Skeletal muscle cell (primary cell): ENCODE measurements at regions not wholly inside any gene's neighbourhood (a gene's known extent, or its start where the extent isn't known, plus 50 kb on each side); places are given as distances from the start of the nearest gene placed in this dataset.

ENCODE experiments used
- DNase-seq: peaks from one replicate; pipeline ENCODE4 v3.0.0-alpha.2; 2010; ENCODE audit warnings: low read depth
- H3K4me3 ChIP-seq: 2 replicates; pipeline ENCODE4 v1.5.1; 2011; ENCODE audit warnings: low read depth, mild to moderate bottlenecking, control low read depth, low read length, moderate library complexity

DNA sequence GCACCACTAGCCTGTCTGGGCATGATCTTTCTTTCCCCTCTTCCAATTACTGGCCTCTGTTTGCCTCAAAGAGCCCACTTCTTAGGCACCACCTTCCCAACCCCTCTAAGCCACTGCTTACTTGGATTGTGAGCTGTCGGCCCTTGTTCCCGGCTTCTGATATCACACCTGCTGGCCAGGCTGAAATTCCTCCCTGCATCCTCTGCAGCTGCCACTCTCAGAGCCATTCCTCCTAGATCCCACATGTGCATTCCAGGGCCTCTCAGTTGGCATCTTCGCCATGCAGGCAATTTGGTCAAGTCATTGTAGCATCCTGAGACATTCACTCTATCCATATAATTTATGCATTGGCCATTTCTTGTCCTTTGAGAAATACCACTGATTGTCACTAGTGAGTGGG is 135.9 kb downstream of the OLIG3 start:
- H3K4me3 ChIP-seq, result no peak overlapping the region
- no peak for DNase-seq

DNA sequence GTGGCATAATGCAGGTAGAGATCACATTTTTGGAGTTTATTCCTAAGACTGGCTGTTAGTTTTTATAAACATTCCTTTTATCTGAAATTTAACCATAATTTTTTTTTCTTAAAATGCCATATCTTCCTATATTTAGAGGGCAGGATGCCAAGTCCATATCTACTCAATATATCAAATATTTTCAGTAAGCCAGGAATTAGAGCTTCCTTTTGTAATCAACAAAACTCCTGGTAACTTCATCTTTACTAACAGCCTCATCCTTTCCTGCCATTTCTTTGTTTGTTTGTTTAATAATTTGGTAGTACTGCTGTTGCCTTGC is 136.3 kb downstream of the OLIG3 start:
- no peak overlapping the region for H3K4me3 ChIP-seq
- no peak for DNase-seq

DNA sequence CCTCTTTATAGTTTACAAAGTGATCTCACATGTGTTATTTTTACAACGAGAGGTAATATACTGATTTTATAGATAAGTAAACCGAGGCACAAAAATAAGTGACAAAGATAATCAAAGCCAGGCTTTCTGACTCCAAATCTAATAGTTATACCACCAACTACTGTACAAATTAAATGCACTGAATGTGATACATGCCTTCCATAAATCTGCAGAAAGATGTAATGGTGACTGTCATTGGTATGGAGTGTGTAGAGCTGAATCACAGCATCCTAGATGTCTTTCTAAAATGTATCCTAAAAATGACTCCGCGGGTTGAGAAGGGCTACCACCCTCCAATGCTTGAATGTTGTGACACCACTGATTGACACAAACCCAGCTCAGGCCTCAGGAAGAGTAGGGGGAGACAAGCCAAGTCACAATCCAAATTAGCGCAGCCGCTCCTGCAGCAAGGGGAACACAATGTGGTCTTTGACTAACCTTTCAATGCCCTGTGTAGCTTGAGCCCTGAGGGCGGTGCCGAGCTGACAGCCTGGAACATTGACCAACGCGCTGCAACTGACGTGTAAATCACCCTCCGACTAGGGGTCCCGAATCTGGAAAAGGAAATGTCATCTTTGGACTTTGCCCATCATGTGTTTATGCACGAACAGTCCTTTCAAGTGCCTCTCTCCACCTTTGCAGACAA is 136.8 kb downstream of the OLIG3 start:
- no peak overlapping the region for H3K4me3 ChIP-seq
- no peak for DNase-seq

DNA sequence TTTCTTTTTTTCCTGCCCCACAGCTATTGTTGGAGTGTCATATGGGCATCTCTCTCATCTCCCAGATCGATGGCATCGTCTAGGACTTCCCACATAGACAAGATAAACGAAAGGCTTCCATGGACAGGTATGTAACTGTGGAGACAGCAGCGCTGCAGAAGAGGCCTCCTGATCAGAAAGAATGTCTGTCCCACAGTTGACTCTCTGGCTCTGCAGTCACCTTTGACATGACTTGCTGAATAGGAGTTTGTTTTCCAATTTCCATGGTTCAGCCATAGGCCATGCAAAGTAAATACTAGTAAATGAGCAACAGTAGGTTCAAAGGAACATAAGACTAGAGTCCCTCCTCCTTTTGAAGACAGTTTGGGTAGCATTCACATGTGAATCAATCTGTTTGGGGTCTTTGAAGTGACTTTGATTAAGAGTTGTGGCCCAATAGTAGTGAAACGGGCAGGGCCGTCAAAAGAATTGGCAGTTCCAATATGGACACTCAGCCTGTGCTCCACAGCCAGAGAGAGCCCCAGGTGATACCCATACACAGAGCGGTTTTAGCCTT is 134.7 kb upstream of the IFNGR1 start:
- no peak overlapping the region for H3K4me3 ChIP-seq
- no peak for DNase-seq

DNA sequence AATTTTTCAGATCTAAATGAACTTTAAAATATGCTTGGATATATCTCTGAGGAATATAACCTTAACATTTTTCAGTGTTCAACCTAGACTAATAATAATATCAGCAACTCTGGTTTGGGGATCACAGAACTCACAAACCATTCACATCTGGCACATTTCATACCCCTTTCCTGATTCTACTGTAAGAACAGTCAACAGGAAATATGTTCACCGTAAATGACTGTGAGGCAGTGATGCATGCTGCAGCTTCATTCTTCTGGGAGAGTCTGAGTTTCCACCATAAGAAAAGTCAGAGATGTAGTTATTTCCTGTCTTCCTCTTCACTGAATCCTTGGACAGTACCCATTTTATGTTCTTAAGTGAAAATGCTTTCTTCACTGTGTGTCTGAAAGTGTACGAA is 134.2 kb upstream of the IFNGR1 start:
- DNase-seq, result no peak
- H3K4me3 ChIP-seq, result no peak overlapping the region

DNA sequence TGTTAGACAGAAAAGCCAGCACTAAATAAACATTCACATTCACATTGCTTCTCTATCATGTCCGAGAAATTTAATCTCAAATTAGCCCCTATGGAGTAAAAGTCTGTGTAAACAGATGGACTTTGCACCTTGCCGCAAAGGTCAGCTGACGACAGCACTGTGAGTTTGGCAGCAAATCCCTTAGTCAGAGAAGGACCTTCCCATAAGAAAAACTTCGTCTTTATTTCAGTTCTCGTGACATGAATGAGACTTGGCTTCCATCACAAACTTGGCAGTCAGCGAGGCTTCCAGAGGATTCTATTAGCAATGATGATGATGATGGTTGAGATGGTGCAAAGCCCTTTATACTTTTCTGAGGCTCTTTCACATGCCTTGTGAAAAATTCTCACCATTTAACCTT is 133.7 kb upstream of the IFNGR1 start:
- H3K4me3 ChIP-seq, result no peak overlapping the region
- DNase-seq, result peak; percentile 28

DNA sequence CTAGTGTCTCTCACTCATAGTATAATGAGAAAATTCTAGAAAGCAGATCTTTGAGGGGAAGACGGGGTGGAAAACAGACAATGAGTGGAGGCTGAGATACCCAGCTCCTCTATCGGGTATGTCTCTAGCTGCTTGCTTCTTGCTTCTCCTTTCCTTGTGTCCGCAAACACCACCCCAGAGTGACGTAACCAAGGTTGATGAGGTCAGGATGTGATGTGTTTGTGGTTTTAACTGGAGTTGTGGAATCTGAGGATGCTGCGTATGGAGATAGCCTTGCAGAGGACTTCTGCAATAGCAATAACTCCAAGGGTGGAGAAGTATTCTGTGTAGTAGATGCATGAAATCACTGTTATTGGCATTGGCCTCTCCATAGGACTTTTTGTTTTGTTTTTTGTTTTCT is 132.7 kb upstream of the IFNGR1 start:
- no peak overlapping the region for H3K4me3 ChIP-seq
- peak; percentile 22 for DNase-seq

DNA sequence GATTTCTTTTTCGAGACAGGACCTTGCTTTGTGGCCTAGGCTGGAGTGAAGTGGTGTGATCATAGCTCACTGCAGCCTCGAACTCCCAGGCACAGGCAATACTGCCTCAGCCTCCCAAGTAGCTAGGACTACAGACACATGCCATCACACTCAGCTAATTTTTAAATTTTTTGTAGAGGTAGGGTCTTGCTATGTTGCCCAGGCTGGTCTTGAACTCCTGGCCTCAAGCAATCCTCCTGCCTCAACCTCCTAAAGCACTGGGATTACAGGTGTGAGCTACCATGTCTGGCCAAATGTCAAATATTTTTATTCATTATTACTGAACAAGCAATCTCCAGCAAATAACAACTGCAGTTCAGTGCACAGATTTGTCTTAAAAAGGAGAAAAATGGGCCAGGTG is 131.7 kb upstream of the IFNGR1 start:
- no peak overlapping the region for H3K4me3 ChIP-seq
- no peak for DNase-seq

DNA sequence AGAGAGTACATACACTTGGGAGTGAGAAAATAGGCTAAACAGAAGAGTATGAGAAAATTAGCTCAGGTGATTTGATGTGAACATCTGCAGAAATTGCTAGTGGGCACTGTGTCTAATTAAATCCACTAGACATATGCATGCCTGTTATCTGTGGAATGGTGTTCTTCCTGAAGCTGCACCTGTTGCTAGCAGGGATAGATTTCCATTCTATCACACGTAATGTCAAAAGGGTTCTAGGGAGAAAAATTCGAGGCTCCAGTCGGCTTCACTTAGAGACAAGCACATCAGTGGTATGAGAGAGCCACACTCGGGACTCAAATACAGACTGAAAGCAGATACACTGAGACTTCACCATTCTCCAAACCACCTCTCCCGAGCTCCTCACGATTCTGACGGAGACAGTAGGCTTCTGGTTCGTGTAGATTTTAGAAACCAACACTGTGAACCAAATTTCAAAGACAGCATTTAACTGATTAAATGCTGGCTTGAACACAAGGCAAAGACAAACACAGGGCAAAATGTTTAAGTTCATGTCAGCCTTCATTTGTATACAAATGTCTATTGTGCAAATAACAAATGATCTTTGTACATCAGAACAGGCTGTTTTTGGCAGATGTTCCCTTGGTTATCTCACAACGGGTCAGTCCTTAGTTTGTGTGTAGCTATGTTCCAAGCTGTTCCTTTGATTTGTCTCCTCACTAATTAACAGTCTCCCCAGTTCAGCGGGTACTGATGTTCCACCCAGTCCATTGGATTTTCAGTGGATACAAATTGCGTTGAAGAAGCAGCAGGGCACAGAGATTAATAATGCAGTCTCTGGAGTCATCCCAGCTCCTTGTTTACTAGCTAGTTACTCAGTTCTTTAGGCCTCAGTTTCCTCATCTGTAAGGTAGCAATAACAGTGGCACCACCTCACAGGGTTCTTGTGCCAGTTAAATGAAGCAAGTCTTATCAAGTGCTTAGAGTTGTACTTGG is 131.0 kb upstream of the IFNGR1 start:
- no peak overlapping the region for H3K4me3 ChIP-seq
- DNase-seq, result no peak

DNA sequence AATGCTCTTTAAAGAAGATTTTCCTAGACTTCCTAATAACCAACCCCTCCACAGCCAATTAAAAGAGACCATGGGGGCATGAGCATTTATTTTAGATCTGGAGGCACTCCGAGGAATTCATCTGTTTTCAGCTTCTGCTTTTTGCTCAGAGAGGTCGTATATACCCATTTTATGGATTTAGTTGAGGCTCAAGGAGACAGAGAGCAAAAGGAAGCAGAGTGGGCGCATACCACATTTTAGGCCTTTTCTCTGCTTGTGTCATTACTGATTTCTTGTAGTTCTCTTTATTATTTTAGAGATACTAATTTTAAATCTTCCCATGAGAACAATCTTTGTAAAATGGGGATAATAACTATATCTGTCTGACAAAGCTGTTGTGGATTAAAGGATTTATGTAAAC is 129.6 kb upstream of the IFNGR1 start:
- H3K4me3 ChIP-seq, result no peak overlapping the region
- no peak for DNase-seq

DNA sequence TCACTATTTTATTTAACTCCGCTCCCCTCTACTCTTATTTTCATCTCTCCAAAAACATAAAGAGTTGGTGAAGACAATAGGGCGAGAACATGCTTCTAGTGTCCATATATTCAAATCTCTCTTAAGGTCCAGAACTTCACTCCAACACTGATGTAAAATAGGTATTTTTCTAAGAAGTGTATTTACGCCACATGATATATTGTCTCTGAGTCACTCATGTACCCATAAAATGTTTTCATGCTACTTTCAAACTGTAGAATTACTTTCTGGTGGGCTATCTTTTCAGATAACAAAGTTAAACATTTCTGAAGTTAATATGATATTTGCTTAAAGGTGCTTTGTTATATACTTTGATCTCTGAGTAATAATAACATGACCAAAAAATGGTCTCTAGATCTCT is 124.1 kb upstream of the IFNGR1 start:
- no peak for DNase-seq
- no peak overlapping the region for H3K4me3 ChIP-seq

DNA sequence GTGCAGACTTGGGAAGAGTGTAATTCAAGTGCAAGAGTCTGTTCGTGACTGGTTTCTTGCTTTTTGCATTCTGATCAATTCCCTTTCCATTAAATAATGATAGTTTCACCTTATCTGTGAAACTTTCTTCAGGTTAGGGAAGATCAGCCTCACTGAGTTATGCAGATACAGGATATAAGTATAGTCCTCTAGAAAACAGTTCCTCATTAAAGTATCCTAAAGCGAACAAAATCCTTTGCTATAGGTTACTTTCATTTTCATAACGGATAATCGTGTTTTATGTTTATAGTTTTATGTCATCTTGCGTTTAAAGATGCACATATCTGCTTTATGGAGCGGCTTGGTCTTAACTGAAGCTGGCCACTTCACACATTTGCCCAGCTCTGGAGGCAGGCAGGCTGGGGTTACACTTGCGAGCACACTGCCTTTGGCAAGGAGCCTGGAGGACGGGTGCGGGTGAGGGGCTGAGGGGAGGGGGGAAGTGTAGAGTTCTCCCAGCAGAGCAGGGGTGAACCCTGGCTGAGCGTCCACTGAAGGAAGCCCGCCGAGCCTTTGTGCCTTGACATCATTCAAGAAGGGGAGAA is 123.5 kb upstream of the IFNGR1 start:
- DNase-seq, result no peak
- peak overlapping the region; percentile 3 for H3K4me3 ChIP-seq

DNA sequence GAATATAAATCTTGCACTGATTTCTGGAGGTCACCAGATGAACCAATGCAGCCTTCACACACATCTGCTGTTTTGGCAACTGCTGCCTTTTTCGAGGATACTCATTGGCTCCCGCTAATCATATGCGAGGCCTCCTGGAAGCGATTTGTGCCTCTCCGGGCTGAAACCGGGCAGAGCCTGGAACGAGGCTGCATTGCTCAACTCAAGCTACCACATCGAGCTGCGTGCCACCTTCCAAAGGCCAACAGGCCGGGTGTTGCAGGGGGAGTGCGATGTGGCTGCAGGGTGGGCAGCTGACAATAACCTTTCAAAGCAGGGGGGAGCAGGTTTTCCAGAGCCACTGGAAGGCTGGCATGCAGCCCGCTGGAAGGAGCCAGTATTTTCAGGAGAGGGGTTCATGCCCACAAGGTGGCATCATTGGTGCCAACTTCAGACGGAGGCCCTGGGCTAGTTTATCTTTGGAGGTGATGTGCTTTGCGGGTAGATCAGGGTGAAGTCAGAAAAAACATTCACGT is 122.6 kb upstream of the IFNGR1 start:
- no peak overlapping the region for H3K4me3 ChIP-seq

DNA sequence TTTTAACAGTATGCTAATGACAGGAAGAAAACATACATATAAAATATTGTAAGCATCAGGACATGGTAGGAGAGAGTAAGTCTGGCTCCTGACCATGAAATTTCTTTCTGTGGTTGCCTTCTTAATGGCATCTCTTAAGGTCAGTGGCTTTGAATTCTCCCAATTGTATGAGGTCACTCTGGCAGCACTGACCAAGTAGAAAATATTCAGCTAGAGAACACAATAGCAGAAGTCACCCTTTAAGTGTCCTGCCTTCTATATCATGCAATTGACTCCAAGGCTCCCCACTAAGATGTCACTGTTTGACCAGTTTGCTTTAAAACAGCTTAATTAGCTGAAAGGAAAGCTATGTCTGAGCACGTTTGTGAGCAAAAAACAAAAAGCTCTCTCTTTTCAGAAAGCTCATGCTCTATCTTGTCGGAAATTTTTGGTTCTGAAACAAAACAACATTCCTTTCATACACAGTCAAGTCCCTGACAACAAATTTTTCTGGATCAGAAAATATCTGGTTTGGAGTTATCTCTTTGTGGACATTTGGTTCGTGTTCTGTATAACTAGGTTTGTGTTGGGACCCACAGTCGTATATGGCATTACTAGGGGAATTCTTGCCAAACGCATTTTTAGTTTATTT is 120.9 kb upstream of the IFNGR1 start:
- no peak overlapping the region for H3K4me3 ChIP-seq
- no peak for DNase-seq

More for the DNA sequence above, 122.6 kb upstream of the IFNGR1 start:
- DNase-seq, result no peak

DNA sequence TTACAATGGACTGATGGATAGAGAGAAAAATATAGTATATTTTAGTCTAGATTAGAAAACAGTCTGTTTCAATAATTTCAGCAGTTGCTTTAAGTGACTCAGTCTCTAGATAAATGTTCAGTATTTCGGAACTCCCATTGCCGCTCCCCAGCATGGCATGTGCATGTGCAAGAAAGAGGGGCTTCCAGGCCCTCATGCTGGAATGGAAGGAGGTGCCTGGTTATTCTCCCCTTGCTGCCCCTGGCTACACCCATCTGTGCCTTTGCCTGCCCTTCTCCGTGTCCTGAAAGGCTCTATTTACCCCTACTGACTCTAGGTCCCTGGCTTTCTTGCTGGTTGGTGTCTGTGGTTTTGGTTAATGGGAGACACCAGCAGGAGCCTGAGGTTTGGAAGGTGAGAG is 115.7 kb upstream of the IFNGR1 start:
- DNase-seq, result no peak
- no peak overlapping the region for H3K4me3 ChIP-seq

DNA sequence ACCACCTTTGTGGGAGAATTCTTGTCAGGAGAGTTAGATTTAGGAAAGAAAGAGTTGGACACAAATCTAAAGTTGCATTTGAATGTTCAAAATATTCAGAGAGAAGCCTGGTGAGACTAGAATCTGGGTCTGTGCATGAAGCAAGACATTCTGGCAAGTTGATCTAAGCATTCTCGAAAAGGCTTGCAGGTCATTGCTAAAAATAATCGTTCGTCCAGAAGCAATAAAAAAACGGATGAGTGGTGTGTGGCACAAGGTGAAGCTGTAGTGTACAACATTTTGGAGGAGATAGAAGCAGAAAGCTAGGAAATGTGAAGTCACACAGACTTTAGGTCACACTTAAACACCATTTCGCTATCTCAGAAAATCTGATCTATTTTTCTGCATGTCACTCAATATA is 114.9 kb upstream of the IFNGR1 start:
- no peak overlapping the region for H3K4me3 ChIP-seq
- no peak for DNase-seq

DNA sequence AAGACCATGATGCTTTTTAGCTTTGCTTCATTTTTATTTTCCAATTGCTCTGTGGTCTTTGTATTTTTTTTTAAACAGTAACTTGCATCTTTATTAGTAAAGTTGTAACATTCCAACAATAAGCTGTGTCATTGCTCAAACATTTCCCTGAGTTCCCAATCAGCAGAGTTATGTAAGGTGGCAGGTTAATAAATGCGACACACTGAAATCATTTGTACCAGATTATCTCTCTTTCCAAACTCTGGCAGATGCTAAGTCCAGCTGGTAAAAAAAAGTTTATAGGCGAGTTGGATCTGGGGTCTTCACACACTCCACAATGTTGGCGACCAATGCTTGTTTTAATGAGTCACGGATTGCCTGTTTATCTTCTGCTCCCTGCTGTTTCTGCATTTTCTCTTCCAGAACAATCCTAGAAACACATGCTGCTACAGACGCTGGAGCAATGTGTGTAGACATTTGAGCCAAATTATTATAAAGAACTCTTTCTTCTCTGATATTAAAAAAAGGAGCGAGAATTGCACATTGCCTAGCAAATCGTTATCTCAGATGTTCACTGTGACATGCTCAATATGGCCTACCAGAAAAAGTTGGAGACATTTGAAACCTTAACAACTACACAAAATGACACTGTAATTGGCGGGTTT is 113.6 kb upstream of the IFNGR1 start:
- no peak overlapping the region for H3K4me3 ChIP-seq
- DNase-seq, result no peak

DNA sequence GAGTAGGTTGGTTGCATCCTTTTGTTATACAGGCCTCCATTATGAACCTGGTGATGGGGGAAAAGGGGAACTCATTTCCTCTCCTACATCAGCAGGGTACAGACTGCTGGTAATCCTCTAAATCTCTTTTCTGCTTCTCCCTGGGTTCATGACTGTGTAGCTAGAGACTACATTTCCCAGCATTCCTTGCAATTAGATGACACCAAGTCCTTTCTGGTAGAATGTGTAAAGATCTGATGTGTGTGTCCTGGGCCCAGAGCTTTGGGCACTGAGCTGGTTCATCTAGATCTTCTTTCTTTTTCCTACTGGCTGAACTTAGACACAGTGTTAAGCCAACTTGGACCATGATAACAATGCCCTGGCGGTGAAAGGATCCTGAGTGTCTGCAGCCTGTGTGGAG is 104.7 kb upstream of the IFNGR1 start:
- no peak for DNase-seq

DNA sequence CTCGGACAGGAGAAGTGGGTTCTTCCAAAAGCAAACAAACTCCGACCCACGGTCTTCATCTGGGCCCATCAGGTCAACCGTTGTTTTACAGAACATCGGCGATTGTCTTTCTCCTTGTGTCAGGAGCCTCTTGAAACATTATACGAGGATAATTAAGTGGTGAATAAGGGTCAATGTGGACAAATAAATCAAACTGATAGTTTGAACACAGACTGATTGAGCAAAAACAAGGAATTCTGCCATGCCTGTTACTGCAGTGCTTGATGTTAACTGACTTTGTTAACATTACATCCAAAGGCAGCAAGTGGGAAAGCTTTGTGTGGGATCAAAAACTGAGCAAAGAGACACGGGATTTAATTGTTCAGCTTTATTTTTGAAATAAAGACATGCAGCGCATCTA is 101.1 kb upstream of the IFNGR1 start:
- no peak overlapping the region for H3K4me3 ChIP-seq
- no peak for DNase-seq

More for the DNA sequence above, 104.7 kb upstream of the IFNGR1 start:
- no peak overlapping the region for H3K4me3 ChIP-seq
